ENCODE measurements at regions not wholly inside any gene's neighbourhood (a gene's known extent, or its start where the extent isn't known, plus 50 kb on each side); places are given as distances from the start of the nearest gene placed in this dataset.

GRCh38 chr2:240285725-240286124, 145.3 kb upstream of the OTOS start:
- in situ Hi-C loops (cut with MboI; ENCODE audit: low pct_ligation_motif_present in 1 of 4, low pct_unique_long_range_greater_than_20kb in 1 of 4, low sequenced_read_pairs in 3 of 4): no loop called here
- no peak overlapping the region for H3K27ac ChIP-seq
- no peak for DNase-seq
- WGBS, 2 donors (ENCODE audit: low coverage in 1 of 2): 76 to 92% methylated on average over 2 to 4 of the region's 4 CpGs
- no peaks in the 10 kb centered on the region for H3K4me1 ChIP-seq
- H3K27me3 ChIP-seq: no peaks in the 10 kb centered on the region
- intact Hi-C loops (cut with DNase I; ENCODE audit: low total_unique reads): no loop called here
- no peak overlapping the region for H3K4me3 ChIP-seq
- H3K9me3 ChIP-seq: no peaks in the 10 kb centered on the region
- TF ChIP-seq EP300 (IDR thresholded peaks at IDR 0.05; ENCODE audit: low read depth) (no peak), POLR2A (IDR thresholded peaks at IDR 0.05) (no peak), POLR2AphosphoS5 (IDR thresholded peaks at IDR 0.05) (no peak)
- TF ChIP-seq, protein P1, sequence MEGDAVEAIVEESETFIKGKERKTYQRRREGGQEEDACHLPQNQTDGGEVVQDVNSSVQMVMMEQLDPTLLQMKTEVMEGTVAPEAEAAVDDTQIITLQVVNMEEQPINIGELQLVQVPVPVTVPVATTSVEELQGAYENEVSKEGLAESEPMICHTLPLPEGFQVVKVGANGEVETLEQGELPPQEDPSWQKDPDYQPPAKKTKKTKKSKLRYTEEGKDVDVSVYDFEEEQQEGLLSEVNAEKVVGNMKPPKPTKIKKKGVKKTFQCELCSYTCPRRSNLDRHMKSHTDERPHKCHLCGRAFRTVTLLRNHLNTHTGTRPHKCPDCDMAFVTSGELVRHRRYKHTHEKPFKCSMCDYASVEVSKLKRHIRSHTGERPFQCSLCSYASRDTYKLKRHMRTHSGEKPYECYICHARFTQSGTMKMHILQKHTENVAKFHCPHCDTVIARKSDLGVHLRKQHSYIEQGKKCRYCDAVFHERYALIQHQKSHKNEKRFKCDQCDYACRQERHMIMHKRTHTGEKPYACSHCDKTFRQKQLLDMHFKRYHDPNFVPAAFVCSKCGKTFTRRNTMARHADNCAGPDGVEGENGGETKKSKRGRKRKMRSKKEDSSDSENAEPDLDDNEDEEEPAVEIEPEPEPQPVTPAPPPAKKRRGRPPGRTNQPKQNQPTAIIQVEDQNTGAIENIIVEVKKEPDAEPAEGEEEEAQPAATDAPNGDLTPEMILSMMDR (IDR thresholded peaks at IDR 0.05): no peak
- no peaks in the 10 kb centered on the region for H3K36me3 ChIP-seq

DNA sequence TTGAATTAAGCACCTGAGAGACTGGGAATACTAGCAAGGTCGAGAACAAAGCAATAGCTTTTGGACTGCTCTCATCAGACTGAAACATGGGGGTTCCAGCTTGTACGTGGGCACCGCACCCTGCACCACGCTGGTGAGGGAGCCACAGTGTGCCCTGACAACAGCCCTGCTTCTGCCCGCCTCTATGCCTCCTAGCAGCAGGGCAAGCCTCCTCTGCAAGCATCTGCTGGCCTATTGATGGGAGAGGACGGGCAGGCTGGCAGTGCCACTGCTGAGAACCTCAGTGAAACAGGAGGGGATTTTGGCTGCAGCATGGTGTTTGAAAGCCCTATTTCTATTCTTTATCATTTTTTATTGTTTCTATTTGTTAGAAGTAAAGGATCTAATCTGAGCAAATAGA, 146.1 kb upstream of the OTOS start:
- H3K27ac ChIP-seq: no peak overlapping the region
- H3K4me3 ChIP-seq: no peak overlapping the region
- no peaks in the 10 kb centered on the region for H3K9me3 ChIP-seq
- in situ Hi-C loops (cut with MboI; ENCODE audit: low pct_ligation_motif_present in 1 of 4, low pct_unique_long_range_greater_than_20kb in 1 of 4, low sequenced_read_pairs in 3 of 4) (no loop called here), intact Hi-C loops (cut with DNase I; ENCODE audit: low total_unique reads) (no loop called here)
- no peaks in the 10 kb centered on the region for H3K36me3 ChIP-seq
- no peaks in the 10 kb centered on the region for H3K4me1 ChIP-seq
- WGBS, 2 donors (ENCODE audit: low coverage in 1 of 2): 70% methylated on average over 6 of the region's 6 CpGs; no CpG with 5 or more reads in 1 of the 2 donors
- DNase-seq: no peak
- H3K27me3 ChIP-seq: no peaks in the 10 kb centered on the region
- TF ChIP-seq EP300 (IDR thresholded peaks at IDR 0.05; ENCODE audit: low read depth) (no peak), POLR2AphosphoS5 (IDR thresholded peaks at IDR 0.05) (no peak), POLR2A (IDR thresholded peaks at IDR 0.05) (no peak)
- TF ChIP-seq, protein P1 (IDR thresholded peaks at IDR 0.05): no peak

DNA sequence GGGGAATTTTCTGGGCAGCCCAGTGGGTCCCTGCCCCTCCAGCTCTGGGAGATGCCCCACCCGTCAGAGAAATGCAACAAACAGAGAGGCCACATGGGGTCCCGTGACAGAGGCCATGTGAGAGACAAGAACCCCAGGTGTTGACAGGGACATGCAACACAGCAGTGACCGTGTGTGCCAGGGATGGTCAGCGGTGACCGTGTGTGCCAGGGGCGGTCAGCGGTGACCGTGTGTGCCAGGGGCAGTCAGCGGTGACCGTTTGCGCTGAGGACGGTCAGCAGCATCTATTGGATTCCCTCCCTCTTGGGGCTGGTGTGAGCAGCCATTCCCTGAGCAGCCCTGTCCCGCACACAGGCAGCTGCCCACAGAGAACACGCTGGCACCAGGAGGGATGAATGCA, 146.6 kb upstream of the OTOS start:
- in situ Hi-C loops (cut with MboI; ENCODE audit: low pct_ligation_motif_present in 1 of 4, low pct_unique_long_range_greater_than_20kb in 1 of 4, low sequenced_read_pairs in 3 of 4): no loop called here
- Histone ChIP-seq H3K36me3 (no peaks in the 10 kb centered on the region), H3K4me1 (no peaks in the 10 kb centered on the region), H3K9me3 (no peaks in the 10 kb centered on the region), H3K27me3 (no peaks in the 10 kb centered on the region), H3K27ac (no peak overlapping the region), H3K4me3 (no peak overlapping the region)
- intact Hi-C loops (cut with DNase I; ENCODE audit: low total_unique reads): no loop called here
- 65 to 84% methylated on average over 4 to 14 of the region's 14 CpGs for WGBS, 2 donors (ENCODE audit: low coverage in 1 of 2)
- DNase-seq: no peak
- no peak for TF ChIP-seq POLR2AphosphoS5 (IDR thresholded peaks at IDR 0.05)
- no peak for TF ChIP-seq POLR2A (IDR thresholded peaks at IDR 0.05)
- TF ChIP-seq, protein P1 (IDR thresholded peaks at IDR 0.05): no peak
- TF ChIP-seq EP300 (IDR thresholded peaks at IDR 0.05; ENCODE audit: low read depth): no peak

GRCh38 chr2:240287496-240288086, 147.1 kb upstream of the OTOS start:
- Histone ChIP-seq H3K27ac (no peak overlapping the region), H3K36me3 (no peaks in the 10 kb centered on the region), H3K4me3 (no peak overlapping the region), H3K4me1 (no peaks in the 10 kb centered on the region), H3K27me3 (no peaks in the 10 kb centered on the region), H3K9me3 (no peaks in the 10 kb centered on the region)
- in situ Hi-C loops (cut with MboI; ENCODE audit: low pct_ligation_motif_present in 1 of 4, low pct_unique_long_range_greater_than_20kb in 1 of 4, low sequenced_read_pairs in 3 of 4) (no loop called here), intact Hi-C loops (cut with DNase I; ENCODE audit: low total_unique reads) (no loop called here)
- TF ChIP-seq POLR2AphosphoS5 (IDR thresholded peaks at IDR 0.05): no peak
- TF ChIP-seq POLR2A (IDR thresholded peaks at IDR 0.05): no peak
- WGBS, 2 donors (ENCODE audit: low coverage in 1 of 2): 71% methylated on average over 6 to 9 of the region's 11 CpGs
- DNase-seq: no peak

- TF ChIP-seq POLR2A (IDR thresholded peaks at IDR 0.05) (no peak), EP300 (IDR thresholded peaks at IDR 0.05; ENCODE audit: low read depth) (no peak), POLR2AphosphoS5 (IDR thresholded peaks at IDR 0.05) (no peak)
- TF ChIP-seq, protein P1 (IDR thresholded peaks at IDR 0.05): no peak
- H3K9me3 ChIP-seq: no peaks in the 10 kb centered on the region
- 74 to 78% methylated on average over 3 to 7 of the region's 7 CpGs for WGBS, 2 donors (ENCODE audit: low coverage in 1 of 2)
- no peak for DNase-seq
- no peak overlapping the region for H3K27ac ChIP-seq
- H3K4me3 ChIP-seq: no peak overlapping the region
- H3K4me1 ChIP-seq: no peaks in the 10 kb centered on the region
- in situ Hi-C loops (cut with MboI; ENCODE audit: low pct_ligation_motif_present in 1 of 4, low pct_unique_long_range_greater_than_20kb in 1 of 4, low sequenced_read_pairs in 3 of 4) (no loop called here), intact Hi-C loops (cut with DNase I; ENCODE audit: low total_unique reads) (no loop called here)
- no peaks in the 10 kb centered on the region for H3K36me3 ChIP-seq
- no peaks in the 10 kb centered on the region for H3K27me3 ChIP-seq
Observed at GRCh38 chr2:240288087-240288521, 147.4 kb upstream of the GPC1 start.
